WTC11 (cell line): ENCODE measurements at regions not wholly inside any gene's neighbourhood (a gene's known extent, or its start where the extent isn't known, plus 50 kb on each side); places are given as distances from the start of the nearest gene placed in this dataset.

ENCODE experiments used
- ATAC-seq: fragments of 200-7000 bp; cut with Tn5 transposase; 2 replicates; pipeline ENCODE4 v1.10.0; 2021; ENCODE audit warnings: mild to moderate bottlenecking, moderate library complexity
- CTCF ChIA-PET: fragments of 300-600 bp; sonication (Branson Sonifier 250); formaldehyde crosslinking; loops from one replicate; lab custom pipeline; 2021; ENCODE audit warnings: antibody characterized with exemption; lab: Charles Lee
- POLR2A ChIA-PET: fragments of 350-600 bp; sonication (Branson Sonifier 250); formaldehyde crosslinking; loops from one replicate; lab custom pipeline; 2021; ENCODE audit warnings: antibody characterized with exemption; lab: Charles Lee
- DNase-seq: peaks from one replicate; pipeline ENCODE4 v3.0.0; 2021; ENCODE audit warnings: low spot score
- H3K27ac Mint-ChIP-seq: 2 replicates; pipeline ENCODE4 v1.8.0; 2021; ENCODE audit warnings: mixed read lengths
- H3K27me3 Mint-ChIP-seq: 2 replicates; pipeline ENCODE4 v1.8.0; 2021; ENCODE audit warnings: low read depth, mild to moderate bottlenecking, moderate library complexity, mixed read lengths
- H3K36me3 Mint-ChIP-seq: 2 replicates; pipeline ENCODE4 v1.8.0; 2021; ENCODE audit warnings: mixed read lengths
- H3K4me1 Mint-ChIP-seq: 2 replicates; pipeline ENCODE4 v1.8.0; 2022; ENCODE audit warnings: mixed read lengths
- H3K4me3 Mint-ChIP-seq: 2 replicates; pipeline ENCODE4 v1.8.0; 2021; ENCODE audit warnings: mild to moderate bottlenecking, moderate library complexity, mixed read lengths
- H3K9me3 Mint-ChIP-seq: 2 replicates; pipeline ENCODE4 v1.8.0; 2021; ENCODE audit warnings: mixed read lengths
- AR ChIP-seq: fragments of 250-450 bp; sonication (Bioruptor Pico); IDR thresholded peaks from 2 replicates; pipeline ENCODE4 v1.9.0; 2021; ENCODE audit warnings: mild to moderate bottlenecking
- ARID4B ChIP-seq: sonication (generic); formaldehyde crosslinking; IDR thresholded peaks from 2 replicates; pipeline ENCODE4 v1.8.0; 2023; ENCODE audit warnings: missing genetic modification reagents, mild to moderate bottlenecking, borderline replicate concordance
- CBFB ChIP-seq: sonication (generic); formaldehyde crosslinking; IDR thresholded peaks from 2 replicates; pipeline ENCODE4 v1.8.1; 2022; ENCODE audit warnings: mild to moderate bottlenecking, low read depth, missing genetic modification reagents
- CREB1 ChIP-seq: sonication (generic); formaldehyde crosslinking; IDR thresholded peaks from 2 replicates; pipeline ENCODE4 v1.8.0; 2023; ENCODE audit warnings: mild to moderate bottlenecking, missing genetic modification reagents
- CTCF ChIP-seq: fragments of 200-600 bp; IDR thresholded peaks from 2 replicates; pipeline ENCODE4 v1.8.0; 2022; ENCODE audit warnings: antibody characterized with exemption
- ETV6 ChIP-seq: sonication (generic); formaldehyde crosslinking; IDR thresholded peaks from 2 replicates; pipeline ENCODE4 v1.8.1; 2022; ENCODE audit warnings: mild to moderate bottlenecking, missing genetic modification reagents
- FOXP1 ChIP-seq: sonication (generic); formaldehyde crosslinking; IDR thresholded peaks from 2 replicates; pipeline ENCODE4 v1.8.0; 2022; ENCODE audit warnings: missing genetic modification reagents, mild to moderate bottlenecking, moderate library complexity, borderline replicate concordance
- GABPB1 ChIP-seq: sonication (generic); formaldehyde crosslinking; IDR thresholded peaks from 2 replicates; pipeline ENCODE4 v1.8.1; 2023; ENCODE audit warnings: mild to moderate bottlenecking, missing genetic modification reagents
- JUN ChIP-seq: sonication (generic); formaldehyde crosslinking; IDR thresholded peaks from 2 replicates; pipeline ENCODE4 v1.8.0; 2023; ENCODE audit warnings: mild to moderate bottlenecking, missing genetic modification reagents
- NR1H2 ChIP-seq: sonication (generic); formaldehyde crosslinking; IDR thresholded peaks from 2 replicates; pipeline ENCODE4 v1.9.0; 2021; ENCODE audit warnings: mild to moderate bottlenecking, moderate library complexity, missing genetic modification reagents
- NR2C2 ChIP-seq: sonication (generic); formaldehyde crosslinking; IDR thresholded peaks from 2 replicates; pipeline ENCODE4 v1.8.0; 2022; ENCODE audit warnings: mild to moderate bottlenecking, missing genetic modification reagents
- OVOL2 ChIP-seq: fragments of 250-450 bp; sonication (Bioruptor Pico); IDR thresholded peaks from 2 replicates; pipeline ENCODE4 v1.9.0; 2021; ENCODE audit warnings: mild to moderate bottlenecking, borderline replicate concordance
- SMAD3 ChIP-seq: sonication (generic); formaldehyde crosslinking; IDR thresholded peaks from 2 replicates; pipeline ENCODE4 v1.8.0; 2022; ENCODE audit warnings: missing genetic modification reagents, mild to moderate bottlenecking, borderline replicate concordance
- SP1 ChIP-seq: sonication (generic); formaldehyde crosslinking; conservative IDR thresholded peaks from 2 replicates; pipeline ENCODE4 v1.8.1; 2022; ENCODE audit warnings: missing genetic modification reagents
- TCF7 ChIP-seq: sonication (generic); formaldehyde crosslinking; IDR thresholded peaks from 2 replicates; pipeline ENCODE4 v1.8.0; 2022; ENCODE audit warnings: mild to moderate bottlenecking, low read depth, missing genetic modification reagents, moderate library complexity
- ZBTB21 ChIP-seq: sonication (generic); formaldehyde crosslinking; IDR thresholded peaks from 2 replicates; pipeline ENCODE4 v1.8.1; 2023; ENCODE audit warnings: mild to moderate bottlenecking, missing genetic modification reagents, borderline replicate concordance
- ZMAT4 ChIP-seq: fragments of 250-450 bp; sonication (Bioruptor Pico); IDR thresholded peaks from 2 replicates; pipeline ENCODE4 v1.9.0; 2021; ENCODE audit warnings: mild to moderate bottlenecking
- ZNF138 ChIP-seq: sonication (generic); formaldehyde crosslinking; conservative IDR thresholded peaks from 2 replicates; pipeline ENCODE4 v1.8.1; 2022; ENCODE audit warnings: mild to moderate bottlenecking, moderate library complexity, missing genetic modification reagents
- ZNF232 ChIP-seq: sonication (generic); formaldehyde crosslinking; IDR thresholded peaks from 2 replicates; pipeline ENCODE4 v1.8.0; 2022; ENCODE audit warnings: mild to moderate bottlenecking, missing genetic modification reagents
- ZNF317 ChIP-seq: sonication (generic); formaldehyde crosslinking; IDR thresholded peaks from 2 replicates; pipeline ENCODE4 v1.8.1; 2023; ENCODE audit warnings: low read depth, mild to moderate bottlenecking, moderate library complexity, missing genetic modification reagents, borderline replicate concordance
- TF ChIP-seq, protein P1 (sequence below): sonication (generic); formaldehyde crosslinking; IDR thresholded peaks from 2 replicates; pipeline ENCODE4 v1.8.1; 2022; ENCODE audit warnings: missing genetic modification reagents, borderline replicate concordance
- TF ChIP-seq, protein P2 (sequence below): sonication (generic); formaldehyde crosslinking; IDR thresholded peaks from 2 replicates; pipeline ENCODE4 v1.8.1; 2023; ENCODE audit warnings: mild to moderate bottlenecking, missing genetic modification reagents, moderate library complexity
- TF ChIP-seq, protein P3 (sequence below): fragments of 250-450 bp; sonication (Bioruptor Pico); IDR thresholded peaks from 2 replicates; pipeline ENCODE4 v1.8.0; 2021; ENCODE audit warnings: mild to moderate bottlenecking

DNA sequence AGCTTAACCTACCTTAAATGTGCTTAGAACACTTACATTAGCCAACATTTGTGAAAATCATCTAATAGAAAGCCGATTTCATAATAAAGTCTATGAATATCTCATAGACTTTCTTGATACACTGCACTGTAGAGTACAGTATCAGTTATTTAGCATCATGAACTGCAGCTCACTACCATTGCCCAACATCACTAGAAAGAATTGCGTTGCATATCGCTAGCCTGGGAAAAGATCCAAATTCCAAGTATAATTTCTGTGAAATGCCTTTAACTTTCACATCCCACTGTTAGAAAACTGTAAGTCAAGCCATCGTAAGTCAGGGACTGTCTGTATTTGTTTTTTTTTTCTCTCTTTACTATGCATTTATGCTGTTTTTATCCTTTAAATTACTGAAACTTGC is 918.6 kb upstream of the PABPC4L start (continued):
- TF ChIP-seq, protein P1, sequence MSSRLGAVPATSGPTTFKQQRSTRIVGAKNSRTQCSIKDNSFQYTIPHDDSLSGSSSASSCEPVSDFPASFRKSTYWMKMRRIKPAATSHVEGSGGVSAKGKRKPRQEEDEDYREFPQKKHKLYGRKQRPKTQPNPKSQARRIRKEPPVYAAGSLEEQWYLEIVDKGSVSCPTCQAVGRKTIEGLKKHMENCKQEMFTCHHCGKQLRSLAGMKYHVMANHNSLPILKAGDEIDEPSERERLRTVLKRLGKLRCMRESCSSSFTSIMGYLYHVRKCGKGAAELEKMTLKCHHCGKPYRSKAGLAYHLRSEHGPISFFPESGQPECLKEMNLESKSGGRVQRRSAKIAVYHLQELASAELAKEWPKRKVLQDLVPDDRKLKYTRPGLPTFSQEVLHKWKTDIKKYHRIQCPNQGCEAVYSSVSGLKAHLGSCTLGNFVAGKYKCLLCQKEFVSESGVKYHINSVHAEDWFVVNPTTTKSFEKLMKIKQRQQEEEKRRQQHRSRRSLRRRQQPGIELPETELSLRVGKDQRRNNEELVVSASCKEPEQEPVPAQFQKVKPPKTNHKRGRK (CRISPR knock-in tag), result no peak
- no peak for TF ChIP-seq ZNF138 (CRISPR knock-in tag)
- no peak for TF ChIP-seq FOXP1
- TF ChIP-seq ETV6 (CRISPR knock-in tag), result no peak
- TF ChIP-seq SP1 (CRISPR knock-in tag), result no peak
- TF ChIP-seq OVOL2, result no peak
- no peak for TF ChIP-seq SMAD3
- TF ChIP-seq, all 79 proteins: peak for 0

DNA sequence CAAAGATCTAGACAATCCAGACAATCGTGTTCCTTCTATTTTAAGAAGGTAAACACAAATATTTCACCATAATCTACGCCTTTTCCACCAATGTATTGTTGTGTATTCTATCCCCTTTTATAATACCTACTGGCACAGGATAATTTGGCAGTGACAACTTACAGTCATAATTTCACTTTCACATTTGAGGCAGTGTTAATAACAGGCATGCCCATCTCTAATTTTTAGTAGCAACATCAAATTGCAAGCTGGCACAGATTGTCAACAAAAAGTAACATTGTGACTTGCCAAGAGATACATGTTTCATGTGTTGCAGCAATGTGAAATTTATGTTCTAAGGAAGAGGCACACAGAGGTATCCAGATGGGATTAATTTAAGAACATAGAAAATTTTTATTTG is 912.5 kb upstream of the PABPC4L start:
- Mint-ChIP-seq H3K4me1 (peaks cover 5% of the 10 kb centered on the region; the same call in 1 of the 2 replicates), H3K27ac (no peak overlapping the region), H3K9me3 (peaks cover 37% of the 10 kb centered on the region), H3K4me3 (no peak overlapping the region), H3K27me3 (no peaks in the 10 kb centered on the region), H3K36me3 (peaks cover 28% of the 10 kb centered on the region)
- ATAC-seq, result no peak
- DNase-seq, result no peak
- TF ChIP-seq AR (CRISPR knock-in tag) (no peak), NR2C2 (no peak), ZBTB21 (CRISPR knock-in tag) (no peak), TCF7 (no peak), JUN (no peak), ZMAT4 (CRISPR knock-in tag) (no peak), CBFB (CRISPR knock-in tag) (no peak), CREB1 (CRISPR knock-in tag) (no peak), ZNF317 (CRISPR knock-in tag) (no peak), FOXP1 (no peak), OVOL2 (no peak), GABPB1 (CRISPR knock-in tag) (no peak)
- TF ChIP-seq, protein P2, sequence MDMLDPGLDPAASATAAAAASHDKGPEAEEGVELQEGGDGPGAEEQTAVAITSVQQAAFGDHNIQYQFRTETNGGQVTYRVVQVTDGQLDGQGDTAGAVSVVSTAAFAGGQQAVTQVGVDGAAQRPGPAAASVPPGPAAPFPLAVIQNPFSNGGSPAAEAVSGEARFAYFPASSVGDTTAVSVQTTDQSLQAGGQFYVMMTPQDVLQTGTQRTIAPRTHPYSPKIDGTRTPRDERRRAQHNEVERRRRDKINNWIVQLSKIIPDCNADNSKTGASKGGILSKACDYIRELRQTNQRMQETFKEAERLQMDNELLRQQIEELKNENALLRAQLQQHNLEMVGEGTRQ (CRISPR knock-in tag), result no peak
- TF ChIP-seq, protein P3, sequence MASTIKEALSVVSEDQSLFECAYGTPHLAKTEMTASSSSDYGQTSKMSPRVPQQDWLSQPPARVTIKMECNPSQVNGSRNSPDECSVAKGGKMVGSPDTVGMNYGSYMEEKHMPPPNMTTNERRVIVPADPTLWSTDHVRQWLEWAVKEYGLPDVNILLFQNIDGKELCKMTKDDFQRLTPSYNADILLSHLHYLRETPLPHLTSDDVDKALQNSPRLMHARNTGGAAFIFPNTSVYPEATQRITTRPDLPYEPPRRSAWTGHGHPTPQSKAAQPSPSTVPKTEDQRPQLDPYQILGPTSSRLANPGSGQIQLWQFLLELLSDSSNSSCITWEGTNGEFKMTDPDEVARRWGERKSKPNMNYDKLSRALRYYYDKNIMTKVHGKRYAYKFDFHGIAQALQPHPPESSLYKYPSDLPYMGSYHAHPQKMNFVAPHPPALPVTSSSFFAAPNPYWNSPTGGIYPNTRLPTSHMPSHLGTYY, result no peak
- POLR2A ChIA-PET, result no interaction called here
- CTCF ChIA-PET, result no interaction called here

DNA sequence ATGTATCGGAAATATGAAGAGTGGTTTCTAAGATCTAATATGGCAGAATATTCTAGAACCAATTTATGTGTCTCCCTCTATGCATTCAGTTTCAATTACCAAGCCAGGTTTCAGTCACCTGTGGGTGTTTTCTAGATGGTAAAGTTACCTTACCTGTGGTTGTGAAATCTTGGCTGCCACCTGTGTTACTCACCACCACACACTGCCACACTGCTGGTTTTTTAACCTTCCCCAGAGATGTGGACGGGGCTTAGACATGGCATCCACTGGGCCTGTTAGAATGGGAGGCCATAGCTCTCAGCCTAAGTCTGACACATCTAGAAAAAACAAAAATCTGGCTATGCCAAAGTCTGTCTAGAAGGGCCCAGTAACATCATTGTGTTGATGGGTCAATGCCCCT is 896.5 kb upstream of the PABPC4L start:
- Mint-ChIP-seq H3K4me1 (peaks cover 3% of the 10 kb centered on the region), H3K27me3 (no peaks in the 10 kb centered on the region), H3K4me3 (no peak overlapping the region), H3K27ac (no peak overlapping the region), H3K36me3 (no peaks in the 10 kb centered on the region), H3K9me3 (no peaks in the 10 kb centered on the region)
- ChIA-PET POLR2A (no interaction called here), CTCF (no interaction called here)
- ATAC-seq, result no peak
- no peak for DNase-seq
- no peak for TF ChIP-seq ARID4B (CRISPR knock-in tag)
- TF ChIP-seq CTCF, result no peak
- TF ChIP-seq ZNF232, result no peak
- no peak for TF ChIP-seq NR1H2 (CRISPR knock-in tag)
- no peak for TF ChIP-seq CREB1 (CRISPR knock-in tag)
